ENCODE measurements at regions not wholly inside any gene's neighbourhood (a gene's known extent, or its start where the extent isn't known, plus 50 kb on each side); places are given as distances from the start of the nearest gene placed in this dataset.

- no peak for ATAC-seq
- intact Hi-C loops (cut with micrococcal nuclease) = no loop called here
Observed at GRCh38 chr21:36571556-36571955, 91.6 kb upstream of the CLDN14 start.

GRCh38 chr21:36572039-36572438 is 92.1 kb upstream of the CLDN14 start:
- no peak overlapping the region for H3K27ac ChIP-seq (ENCODE audit: low read length)
- 0 out of 2 replicates have a peak, but pooled peaks cover 4% of the 10 kb centered on the region for H3K9me3 ChIP-seq (ENCODE audit: low read length)
- ATAC-seq = no peak
- H3K9ac ChIP-seq (ENCODE audit: low read length) = no peak overlapping the region
- H2AFZ ChIP-seq (ENCODE audit: low read length) = no peak overlapping the region
- H3K27me3 ChIP-seq (ENCODE audit: low read length) = no peaks in the 10 kb centered on the region
- no peak overlapping the region for H3K4me2 ChIP-seq (ENCODE audit: low read length)
- TF ChIP-seq EZH2phosphoT487 (IDR thresholded peaks at IDR 0.05; ENCODE audit: borderline replicate concordance, low read length) (no peak), EZH2 (IDR thresholded peaks at IDR 0.05; ENCODE audit: low read length, unreplicated experiment) (no peak)
- TF ChIP-seq, protein P1, sequence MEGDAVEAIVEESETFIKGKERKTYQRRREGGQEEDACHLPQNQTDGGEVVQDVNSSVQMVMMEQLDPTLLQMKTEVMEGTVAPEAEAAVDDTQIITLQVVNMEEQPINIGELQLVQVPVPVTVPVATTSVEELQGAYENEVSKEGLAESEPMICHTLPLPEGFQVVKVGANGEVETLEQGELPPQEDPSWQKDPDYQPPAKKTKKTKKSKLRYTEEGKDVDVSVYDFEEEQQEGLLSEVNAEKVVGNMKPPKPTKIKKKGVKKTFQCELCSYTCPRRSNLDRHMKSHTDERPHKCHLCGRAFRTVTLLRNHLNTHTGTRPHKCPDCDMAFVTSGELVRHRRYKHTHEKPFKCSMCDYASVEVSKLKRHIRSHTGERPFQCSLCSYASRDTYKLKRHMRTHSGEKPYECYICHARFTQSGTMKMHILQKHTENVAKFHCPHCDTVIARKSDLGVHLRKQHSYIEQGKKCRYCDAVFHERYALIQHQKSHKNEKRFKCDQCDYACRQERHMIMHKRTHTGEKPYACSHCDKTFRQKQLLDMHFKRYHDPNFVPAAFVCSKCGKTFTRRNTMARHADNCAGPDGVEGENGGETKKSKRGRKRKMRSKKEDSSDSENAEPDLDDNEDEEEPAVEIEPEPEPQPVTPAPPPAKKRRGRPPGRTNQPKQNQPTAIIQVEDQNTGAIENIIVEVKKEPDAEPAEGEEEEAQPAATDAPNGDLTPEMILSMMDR (conservative IDR thresholded peaks at IDR 0.05; ENCODE audit: low read depth, low read length) = no peak
- CTCF ChIA-PET = no interaction called here
- BruUV-seq (replicated peaks) = no TSS peak
- intact Hi-C loops (cut with micrococcal nuclease) = no loop called here
- no peaks in the 10 kb centered on the region for H3K9me2 ChIP-seq (replicated peaks; ENCODE audit: low read length)
- no peaks in the 10 kb centered on the region for H3K36me3 ChIP-seq (ENCODE audit: low read depth, low read length)
- no peaks in the 10 kb centered on the region for H3K79me2 ChIP-seq (ENCODE audit: low read length)
- no peak overlapping the region for H3K4me3 ChIP-seq (ENCODE audit: low read length)
- no peaks in the 10 kb centered on the region for H4K20me1 ChIP-seq (ENCODE audit: low read length)
- H3F3A ChIP-seq (ENCODE audit: low read length, unreplicated experiment) = no peaks in the 10 kb centered on the region
- no peak for DNase-seq
- POLR2A ChIA-PET (ENCODE audit: unreplicated experiment) = no interaction called here
- no peaks in the 10 kb centered on the region for H3K4me1 ChIP-seq (ENCODE audit: insufficient read depth, low read length)

More at GRCh38 chr21:36571556-36571955, 91.6 kb upstream of the CLDN14 start:
- Histone ChIP-seq H3K9me2 (replicated peaks; ENCODE audit: low read length) (no peaks in the 10 kb centered on the region), H3K4me3 (ENCODE audit: low read length) (no peak overlapping the region), H3F3A (ENCODE audit: low read length, unreplicated experiment) (no peaks in the 10 kb centered on the region), H3K27ac (ENCODE audit: low read length) (no peak overlapping the region), H3K27me3 (ENCODE audit: low read length) (no peaks in the 10 kb centered on the region), H4K20me1 (ENCODE audit: low read length) (no peaks in the 10 kb centered on the region), H3K36me3 (ENCODE audit: low read depth, low read length) (no peaks in the 10 kb centered on the region), H2AFZ (ENCODE audit: low read length) (no peak overlapping the region), H3K9me3 (ENCODE audit: low read length) (0 out of 2 replicates have a peak, but pooled peaks cover 4% of the 10 kb centered on the region), H3K4me2 (ENCODE audit: low read length) (no peak overlapping the region), H3K4me1 (ENCODE audit: insufficient read depth, low read length) (no peaks in the 10 kb centered on the region), H3K79me2 (ENCODE audit: low read length) (no peaks in the 10 kb centered on the region), H3K9ac (ENCODE audit: low read length) (no peak overlapping the region)
- BruUV-seq (replicated peaks) = no TSS peak
- CTCF ChIA-PET = no interaction called here
- TF ChIP-seq EZH2phosphoT487 (IDR thresholded peaks at IDR 0.05; ENCODE audit: borderline replicate concordance, low read length) (no peak), EZH2 (IDR thresholded peaks at IDR 0.05; ENCODE audit: low read length, unreplicated experiment) (no peak)
- TF ChIP-seq, protein P1 (conservative IDR thresholded peaks at IDR 0.05; ENCODE audit: low read depth, low read length) = no peak
- no peak for DNase-seq
- POLR2A ChIA-PET (ENCODE audit: unreplicated experiment) = no interaction called here

DNA sequence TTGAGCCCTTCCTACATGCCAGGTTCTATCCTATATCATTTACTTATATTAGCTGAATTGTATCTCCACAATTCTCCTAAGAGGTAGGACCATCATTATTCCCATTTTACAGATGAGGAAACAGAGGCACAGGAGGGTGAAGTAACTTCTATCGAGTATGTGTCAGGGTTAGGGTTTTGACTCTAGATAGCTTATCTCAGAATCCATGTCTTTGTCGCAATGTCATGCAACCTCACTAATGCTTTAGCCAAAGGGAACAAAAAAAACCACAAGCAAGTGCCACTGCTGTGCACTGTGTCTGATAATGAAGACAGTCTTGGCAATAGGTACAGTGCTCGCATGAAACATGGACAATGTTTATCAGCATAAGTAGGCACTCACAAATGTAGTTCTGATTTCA is 95.4 kb upstream of the CLDN14 start:
- Histone ChIP-seq H3K9ac (ENCODE audit: low read length) (no peak overlapping the region), H2AFZ (ENCODE audit: low read length) (no peak overlapping the region), H3K4me2 (ENCODE audit: low read length) (no peak overlapping the region), H4K20me1 (ENCODE audit: low read length) (no peaks in the 10 kb centered on the region), H3K4me1 (ENCODE audit: insufficient read depth, low read length) (no peaks in the 10 kb centered on the region), H3K9me3 (ENCODE audit: low read length) (0 out of 2 replicates have a peak, but pooled peaks cover 4% of the 10 kb centered on the region), H3K27ac (ENCODE audit: low read length) (no peak overlapping the region), H3K27me3 (ENCODE audit: low read length) (no peaks in the 10 kb centered on the region), H3F3A (ENCODE audit: low read length, unreplicated experiment) (no peaks in the 10 kb centered on the region), H3K9me2 (replicated peaks; ENCODE audit: low read length) (no peaks in the 10 kb centered on the region), H3K79me2 (ENCODE audit: low read length) (no peaks in the 10 kb centered on the region), H3K36me3 (ENCODE audit: low read depth, low read length) (no peaks in the 10 kb centered on the region), H3K4me3 (ENCODE audit: low read length) (no peak overlapping the region)
- no TSS peak for BruUV-seq (replicated peaks)
- ChIA-PET POLR2A (ENCODE audit: unreplicated experiment) (no interaction called here), CTCF (no interaction called here)
- ATAC-seq = no peak
- no peak for DNase-seq
- intact Hi-C loops (cut with micrococcal nuclease) = no loop called here
- TF ChIP-seq EZH2phosphoT487 (IDR thresholded peaks at IDR 0.05; ENCODE audit: borderline replicate concordance, low read length) (no peak), EZH2 (IDR thresholded peaks at IDR 0.05; ENCODE audit: low read length, unreplicated experiment) (no peak)
- TF ChIP-seq, protein P1 (conservative IDR thresholded peaks at IDR 0.05; ENCODE audit: low read depth, low read length) = no peak
